ENCODE measurements at regions not wholly inside any gene's neighbourhood (a gene's known extent, or its start where the extent isn't known, plus 50 kb on each side); places are given as distances from the start of the nearest gene placed in this dataset.
"Not testable (repeated sequence)": the region's sequence is repeated elsewhere in the genome, so short reads cannot be mapped to it uniquely, and the experiment has no call there.

DNA sequence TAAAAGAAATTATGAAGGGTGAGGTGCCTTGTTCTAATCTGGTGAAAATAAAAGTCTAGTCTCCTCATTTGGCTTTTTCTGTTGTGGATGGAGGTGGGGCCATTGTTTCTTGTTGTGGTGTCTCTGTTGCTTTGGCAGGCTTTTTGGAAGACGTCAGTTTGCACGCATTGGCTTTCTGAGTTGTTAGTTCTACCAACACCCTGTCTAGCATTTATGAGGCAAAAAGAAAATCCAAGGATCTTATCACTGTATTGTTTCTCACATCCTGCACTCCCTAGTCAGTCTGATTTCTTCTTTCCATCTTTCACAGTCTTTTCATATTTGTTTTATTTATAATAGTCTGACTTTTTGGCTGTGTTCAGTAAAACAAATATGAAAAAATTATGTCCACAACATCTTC is 898.3 kb downstream of the REEP3 start:
- Mint-ChIP-seq H3K9me3 (peaks cover 4% of the 10 kb centered on the region), H3K36me3 (ENCODE audit: low read depth) (no peaks in the 10 kb centered on the region), H3K27me3 (ENCODE audit: low read depth, poor library complexity) (peaks cover 5% of the 10 kb centered on the region), H3K4me1 (no peaks in the 10 kb centered on the region), H3K27ac (no peak overlapping the region), H3K4me3 (no peak overlapping the region)
- DNase-seq: no peak
- TF ChIP-seq, protein P1, sequence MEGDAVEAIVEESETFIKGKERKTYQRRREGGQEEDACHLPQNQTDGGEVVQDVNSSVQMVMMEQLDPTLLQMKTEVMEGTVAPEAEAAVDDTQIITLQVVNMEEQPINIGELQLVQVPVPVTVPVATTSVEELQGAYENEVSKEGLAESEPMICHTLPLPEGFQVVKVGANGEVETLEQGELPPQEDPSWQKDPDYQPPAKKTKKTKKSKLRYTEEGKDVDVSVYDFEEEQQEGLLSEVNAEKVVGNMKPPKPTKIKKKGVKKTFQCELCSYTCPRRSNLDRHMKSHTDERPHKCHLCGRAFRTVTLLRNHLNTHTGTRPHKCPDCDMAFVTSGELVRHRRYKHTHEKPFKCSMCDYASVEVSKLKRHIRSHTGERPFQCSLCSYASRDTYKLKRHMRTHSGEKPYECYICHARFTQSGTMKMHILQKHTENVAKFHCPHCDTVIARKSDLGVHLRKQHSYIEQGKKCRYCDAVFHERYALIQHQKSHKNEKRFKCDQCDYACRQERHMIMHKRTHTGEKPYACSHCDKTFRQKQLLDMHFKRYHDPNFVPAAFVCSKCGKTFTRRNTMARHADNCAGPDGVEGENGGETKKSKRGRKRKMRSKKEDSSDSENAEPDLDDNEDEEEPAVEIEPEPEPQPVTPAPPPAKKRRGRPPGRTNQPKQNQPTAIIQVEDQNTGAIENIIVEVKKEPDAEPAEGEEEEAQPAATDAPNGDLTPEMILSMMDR (IDR thresholded peaks at IDR 0.05): no peak

DNA sequence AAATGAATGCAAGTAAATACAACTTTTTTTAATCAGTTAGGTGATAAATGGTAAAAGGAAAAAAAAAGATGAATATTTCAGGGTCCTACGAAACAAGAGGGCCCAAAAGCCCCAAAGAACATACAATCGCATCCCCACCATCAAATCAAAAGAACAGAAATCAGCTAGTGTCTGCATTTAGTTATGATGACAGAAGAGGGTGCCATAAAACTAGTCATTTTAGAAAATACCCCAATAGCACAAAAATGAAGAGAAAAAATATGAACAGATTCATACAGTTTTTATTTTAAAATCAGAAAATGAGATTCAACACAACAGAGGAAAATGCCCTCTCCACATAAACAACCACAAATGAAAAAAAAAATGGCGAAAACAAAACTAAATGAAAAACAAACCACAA is 905.5 kb downstream of the REEP3 start:
- no peak overlapping the region for H3K4me3 Mint-ChIP-seq
- H3K27ac Mint-ChIP-seq: no peak overlapping the region
- H3K36me3 Mint-ChIP-seq (ENCODE audit: low read depth): no peaks in the 10 kb centered on the region
- TF ChIP-seq, protein P1 (IDR thresholded peaks at IDR 0.05): no peak
- no peak for DNase-seq
- no peaks in the 10 kb centered on the region for H3K9me3 Mint-ChIP-seq
- no peaks in the 10 kb centered on the region for H3K4me1 Mint-ChIP-seq
- peaks cover 4% of the 10 kb centered on the region for H3K27me3 Mint-ChIP-seq (ENCODE audit: low read depth, poor library complexity)

DNA sequence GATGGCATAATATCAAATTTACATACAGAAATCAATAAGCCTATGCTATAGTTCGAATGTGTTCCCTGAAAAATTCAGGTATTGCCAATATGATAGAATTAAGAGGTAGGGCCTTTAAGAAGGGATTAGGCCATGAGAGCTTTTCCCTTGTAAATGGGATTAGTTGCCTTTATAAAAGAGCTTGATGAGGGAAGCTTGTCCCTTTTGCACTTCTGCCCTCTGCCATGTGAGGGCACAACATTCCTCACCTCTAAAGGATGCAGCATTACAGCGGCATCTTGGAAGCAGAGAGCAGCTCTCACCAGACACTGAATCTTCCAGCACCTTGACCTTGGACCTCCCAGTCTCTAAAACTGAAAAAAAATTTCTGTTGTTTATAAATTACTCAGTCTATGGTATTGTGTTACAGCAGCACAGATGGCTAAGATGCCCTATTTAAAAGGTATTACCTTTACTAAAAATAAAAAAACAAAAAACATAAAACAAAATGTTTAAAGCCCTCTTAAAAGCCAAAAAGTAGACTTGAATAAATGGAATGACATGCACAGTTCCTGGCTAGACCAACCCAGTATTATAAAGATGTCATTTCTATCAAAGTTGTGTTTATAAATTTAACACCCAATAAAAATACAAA is 909.6 kb downstream of the REEP3 start:
- Mint-ChIP-seq H3K9me3 (peaks cover 7% of the 10 kb centered on the region), H3K36me3 (ENCODE audit: low read depth) (no peaks in the 10 kb centered on the region), H3K27me3 (ENCODE audit: low read depth, poor library complexity) (peaks cover 3% of the 10 kb centered on the region), H3K4me1 (no peaks in the 10 kb centered on the region), H3K4me3 (no peak overlapping the region), H3K27ac (no peak overlapping the region)
- peak; percentile 39 for DNase-seq
- TF ChIP-seq, protein P1 (IDR thresholded peaks at IDR 0.05): peak; percentile 49

DNA sequence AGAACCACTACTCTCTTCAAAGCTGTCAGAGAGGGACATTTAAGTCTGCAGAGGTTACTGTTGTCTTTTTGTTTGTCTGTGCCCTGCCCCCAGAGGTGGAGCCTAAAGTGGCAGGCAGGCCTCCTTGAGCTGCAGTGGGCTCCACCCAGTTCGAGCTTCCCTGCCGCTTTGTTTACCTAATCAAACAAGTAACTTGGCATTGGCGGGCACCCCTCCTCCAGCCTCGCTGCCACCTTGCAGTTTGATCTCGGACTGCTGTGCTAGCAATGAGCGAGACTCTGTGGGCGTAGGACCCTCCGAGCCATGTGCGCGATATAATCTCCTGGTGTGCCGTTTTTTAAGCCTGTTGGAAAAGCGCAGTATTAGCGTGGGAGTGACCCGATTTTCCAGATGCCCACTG is 920.7 kb downstream of the REEP3 start:
- DNase-seq; H3K27ac Mint-ChIP-seq; H3K4me1 Mint-ChIP-seq; H3K27me3 Mint-ChIP-seq (ENCODE audit: low read depth, poor library complexity); H3K36me3 Mint-ChIP-seq (ENCODE audit: low read depth); H3K4me3 Mint-ChIP-seq: not testable (repeated sequence)
- H3K9me3 Mint-ChIP-seq: peaks cover 37% of the 10 kb centered on the region

DNA sequence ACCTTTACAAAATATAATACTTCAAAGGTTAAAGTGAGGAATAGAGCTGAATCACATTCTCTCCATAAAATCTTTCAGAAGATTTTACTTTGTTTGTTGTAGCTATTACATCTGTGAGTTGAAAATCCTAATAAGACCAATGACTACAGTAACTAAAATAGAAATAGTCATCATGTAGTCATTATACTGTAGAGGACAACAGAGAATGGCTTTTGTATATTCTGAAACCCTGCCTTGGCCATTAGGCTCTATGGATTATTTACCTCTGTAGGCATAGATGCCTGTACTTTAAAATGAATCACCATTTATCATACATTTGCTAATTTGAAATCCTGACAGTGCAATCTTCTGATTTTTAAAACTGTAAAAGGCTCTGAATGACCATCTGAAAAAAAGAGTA is 923.0 kb downstream of the REEP3 start:
- H3K4me1 Mint-ChIP-seq: peaks cover 7% of the 10 kb centered on the region
- H3K27me3 Mint-ChIP-seq (ENCODE audit: low read depth, poor library complexity): no peaks in the 10 kb centered on the region
- TF ChIP-seq, protein P1 (IDR thresholded peaks at IDR 0.05): no peak
- no peak overlapping the region for H3K4me3 Mint-ChIP-seq
- H3K27ac Mint-ChIP-seq: no peak overlapping the region
- H3K9me3 Mint-ChIP-seq: peaks cover 22% of the 10 kb centered on the region
- no peak for DNase-seq
- peaks cover 4% of the 10 kb centered on the region for H3K36me3 Mint-ChIP-seq (ENCODE audit: low read depth)

DNA sequence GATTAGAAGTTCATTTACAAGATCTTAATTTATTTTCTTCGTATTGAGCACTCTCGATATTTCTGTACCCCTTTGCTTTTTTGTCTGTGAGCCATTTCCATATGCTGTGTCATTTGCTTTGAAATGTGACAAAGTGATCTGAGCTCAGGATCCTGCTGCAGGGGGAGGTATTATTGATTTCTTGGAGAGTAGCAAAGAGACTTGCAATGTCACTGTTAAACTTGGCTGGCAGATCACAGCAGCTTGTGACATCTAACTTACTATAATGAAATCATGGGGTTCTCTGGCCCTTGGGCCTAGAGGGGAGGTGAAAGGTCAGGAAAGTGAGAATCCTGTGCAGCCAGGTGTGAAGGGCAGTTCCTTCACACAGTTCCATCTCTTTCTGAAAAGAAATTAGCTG is 923.4 kb downstream of the REEP3 start:
- TF ChIP-seq, protein P1 (IDR thresholded peaks at IDR 0.05): no peak
- peaks cover 7% of the 10 kb centered on the region for H3K4me1 Mint-ChIP-seq
- H3K9me3 Mint-ChIP-seq: peaks cover 18% of the 10 kb centered on the region
- H3K36me3 Mint-ChIP-seq (ENCODE audit: low read depth): peaks cover 4% of the 10 kb centered on the region
- H3K27me3 Mint-ChIP-seq (ENCODE audit: low read depth, poor library complexity): no peaks in the 10 kb centered on the region
- no peak for DNase-seq
- no peak overlapping the region for H3K27ac Mint-ChIP-seq
- no peak overlapping the region for H3K4me3 Mint-ChIP-seq
